RPMI8226 (cell line): ENCODE measurements at regions not wholly inside any gene's neighbourhood (a gene's known extent, or its start where the extent isn't known, plus 50 kb on each side); places are given as distances from the start of the nearest gene placed in this dataset.
A peak's percentile ranks its signal among the peaks of the same experiment; 100 is the strongest.

Experiments
- DNase-seq: peaks from one replicate; pipeline ENCODE4 v3.0.0-alpha.2; 2015

DNA sequence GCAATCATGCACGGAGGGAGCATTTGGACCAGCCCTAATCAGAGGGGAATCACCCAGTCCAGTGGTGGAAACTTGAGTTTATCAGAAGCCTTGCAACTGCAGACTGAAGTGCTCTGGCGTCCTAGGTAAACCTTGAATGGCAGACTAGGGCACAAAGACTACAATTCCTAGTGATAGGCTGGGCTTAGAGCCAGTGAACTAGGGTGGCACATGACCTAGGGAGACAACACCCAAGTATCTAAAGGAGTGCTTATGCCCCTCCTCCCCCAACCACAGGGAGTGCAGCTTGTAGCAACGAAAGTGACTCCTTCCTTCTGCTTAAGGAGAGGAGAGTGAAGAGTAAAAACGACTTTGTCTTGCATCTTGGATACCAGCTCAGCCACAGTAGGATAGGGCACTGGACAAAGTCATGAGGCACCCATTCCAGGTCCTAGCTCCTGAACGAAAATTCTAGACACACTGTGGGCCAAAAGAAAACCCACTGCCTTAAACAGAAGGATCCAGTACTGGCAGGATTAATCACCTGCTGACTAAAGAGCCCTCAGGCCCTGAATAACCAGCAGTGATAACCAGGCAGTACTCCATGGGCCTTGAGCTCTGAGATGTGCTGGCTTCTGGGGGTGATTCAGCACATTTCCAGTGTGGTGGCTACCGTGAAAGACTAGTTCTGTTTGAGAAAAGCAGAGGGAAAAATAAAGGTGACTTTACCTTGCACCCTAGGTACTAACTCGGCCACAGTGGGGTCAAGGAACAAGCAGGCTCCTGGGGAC lies 58.7 kb upstream of the STARD8 start:
- DNase-seq, result peak; percentile 55

DNA sequence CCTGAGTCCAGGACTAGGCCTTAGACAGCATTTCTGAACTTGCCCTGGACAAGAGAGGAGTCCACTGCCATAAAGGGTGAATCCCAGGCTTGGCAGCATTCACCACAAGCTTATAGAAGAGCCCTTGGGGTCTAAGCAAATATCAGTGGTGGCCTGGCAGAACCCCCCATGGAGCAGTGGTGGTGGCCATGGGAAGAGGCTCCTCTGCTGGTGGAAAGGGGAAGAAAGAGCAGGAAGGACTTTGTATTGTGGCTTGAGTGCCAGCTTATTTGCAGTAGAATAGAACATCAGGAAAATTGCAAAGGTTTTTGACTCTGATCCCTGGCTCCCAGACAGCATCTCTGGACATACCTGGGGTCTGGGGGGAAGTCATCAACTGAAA lies 58.1 kb upstream of the STARD8 start:
- DNase-seq, result no peak

- DNase-seq, result no peak
These were observed 52.7 kb upstream of the STARD8 start for GRCh38 chrX:68594769-68595168.

DNA sequence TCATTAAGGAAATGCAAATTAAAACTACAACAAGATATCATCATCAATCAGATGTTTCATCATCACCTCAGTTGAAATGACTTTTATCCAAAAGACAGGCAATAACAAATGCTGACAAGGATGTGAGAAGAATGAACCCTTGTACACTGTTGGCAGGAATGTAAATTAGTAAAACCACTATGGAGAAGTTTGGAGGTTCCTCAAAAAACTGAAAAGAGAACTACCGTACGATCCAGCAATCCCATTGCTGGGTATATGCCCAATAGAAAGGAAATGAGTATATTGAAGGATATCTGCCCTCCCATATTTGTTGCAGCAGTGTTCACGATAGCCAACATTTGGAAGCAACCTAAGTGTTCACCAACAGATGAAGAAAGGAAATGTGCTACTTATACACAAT lies 50.6 kb upstream of the STARD8 start:
- DNase-seq, result no peak
